Panc1 (cell line): ENCODE measurements at regions not wholly inside any gene's neighbourhood (a gene's known extent, or its start where the extent isn't known, plus 50 kb on each side); places are given as distances from the start of the nearest gene placed in this dataset.

ENCODE experiments used
- ATAC-seq: fragments of 200-7000 bp; cut with Tn5 transposase; 2 replicates; pipeline ENCODE4 v1.9.1; 2020; ENCODE audit warnings: mild to moderate bottlenecking, moderate library complexity
- BruUV-seq: library from RNA; stranded (reverse); fragments of 400-500 nt; replicated peaks from 2 replicates; lab custom pipeline; 2021; lab: Mats Ljungman, UMichigan
- CTCF ChIA-PET: fragments of 300-600 bp; sonication (Branson Sonifier 250); formaldehyde crosslinking; loops from one replicate; lab custom pipeline; 2022; ENCODE audit warnings: antibody characterized with exemption; lab: Charles Lee
- POLR2A ChIA-PET: fragments of 300-600 bp; sonication (Branson Sonifier 250); formaldehyde crosslinking; loops from one replicate; lab custom pipeline; 2022; ENCODE audit warnings: antibody characterized with exemption; lab: Charles Lee
- DNase-seq: peaks from one replicate; pipeline ENCODE4 v3.0.0-alpha.2; 2010; ENCODE audit warnings: low read depth, low spot score
- H3K27ac ChIP-seq: 2 replicates; pipeline ENCODE4 v1.5.1; 2011; ENCODE audit warnings: mild to moderate bottlenecking, low read length, inconsistent platforms
- H3K27me3 ChIP-seq: fragments of 200-500 bp; sonication (Bioruptor generic); 2 replicates; pipeline ENCODE4 v1.6.0; 2014; ENCODE audit warnings: low read length, inconsistent platforms; ENCODE audit not compliant: control insufficient read depth, insufficient read depth
- H3K36me3 ChIP-seq: fragments of 200-500 bp; sonication (Bioruptor generic); 2 replicates; pipeline ENCODE4 v1.5.1; 2014; ENCODE audit warnings: inconsistent platforms, mild to moderate bottlenecking, low read length, moderate library complexity; ENCODE audit not compliant: control insufficient read depth, insufficient read depth
- H3K4me1 ChIP-seq: 2 replicates; pipeline ENCODE4 v1.5.1; 2011; ENCODE audit warnings: inconsistent platforms, mild to moderate bottlenecking, low read length, moderate library complexity; ENCODE audit not compliant: control insufficient read depth, insufficient read depth
- H3K4me3 ChIP-seq, 2 experiments: 2 replicates each; pipeline ENCODE4 v1.5.1; 2011 to 2012; ENCODE audit warnings: low read depth in 2 of 2, low read length in 2 of 2, mild to moderate bottlenecking in 2 of 2, inconsistent platforms in 1 of 2, moderate library complexity in 1 of 2
- H3K9me3 ChIP-seq: fragments of 200-500 bp; sonication (Bioruptor generic); 2 replicates; pipeline ENCODE4 v1.5.1; 2014; ENCODE audit warnings: low read depth, mild to moderate bottlenecking, inconsistent platforms, low read length, moderate library complexity; ENCODE audit not compliant: control insufficient read depth, insufficient read depth
- POLR2AphosphoS5 ChIP-seq: IDR thresholded peaks from 2 replicates; pipeline ENCODE4 v1.6.1; 2012; ENCODE audit warnings: mild to moderate bottlenecking, low read depth, low read length, moderate library complexity
- REST ChIP-seq, 2 experiments: IDR thresholded peaks; 2 replicates each; pipeline ENCODE4 v1.6.1; 2011 to 2012; ENCODE audit warnings: low read depth in 2 of 2, control low read depth in 1 of 2, low read length in 1 of 2, mild to moderate bottlenecking in 1 of 2, moderate library complexity in 1 of 2; ENCODE audit not compliant: insufficient read depth in 1 of 2
- SIN3A ChIP-seq: IDR thresholded peaks from 2 replicates; pipeline ENCODE4 v1.6.1; 2012; ENCODE audit warnings: low read depth, mild to moderate bottlenecking, low read length, moderate library complexity, borderline replicate concordance; ENCODE audit not compliant: insufficient read depth
- TCF7L2 ChIP-seq: IDR thresholded peaks from 2 replicates; pipeline ENCODE4 v1.6.1; 2011; ENCODE audit warnings: mild to moderate bottlenecking, low read depth, low read length, inconsistent platforms
- in situ Hi-C: cut with HindIII; loops from 2 replicates; pipeline ENCODE4 v1.10.0; 2016; ENCODE audit warnings: low sequenced_read_pairs, low pct_unique_long_range_greater_than_20kb
- intact Hi-C: fragments of 100-400 bp; cut with micrococcal nuclease; formaldehyde crosslinking; loops from one replicate; pipeline ENCODE4 v1.10.0; 2022; ENCODE audit not compliant: unreplicated experiment
- TF ChIP-seq, protein P1 (sequence below): fragments of 450-650 bp; IDR thresholded peaks from 2 replicates; pipeline ENCODE4 v1.5.1; 2017; ENCODE audit warnings: mild to moderate bottlenecking

DNA sequence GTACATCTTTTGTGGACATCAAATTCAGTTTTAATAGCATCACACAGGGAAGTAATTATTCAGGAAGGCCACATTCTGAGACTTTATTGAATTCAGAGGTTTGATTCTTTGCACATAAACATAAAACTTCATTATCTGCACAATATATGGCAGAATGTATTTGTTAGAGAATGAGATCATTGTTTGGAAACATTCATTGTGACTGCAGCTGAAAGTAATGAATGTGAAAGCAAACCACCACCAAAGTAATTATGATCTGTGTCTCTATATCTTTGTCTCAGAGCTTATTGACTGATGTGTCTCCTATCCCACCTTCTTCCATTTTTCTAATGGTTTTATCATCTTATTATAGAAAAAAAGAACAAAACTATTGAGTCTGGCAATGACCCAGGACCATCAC is 340.9 kb upstream of the PCDH15 start:
- POLR2A ChIA-PET, result interaction anchor here (0.6 kb wide), 1 partner anchor 89 kb away, joined by 8 read pairs; no protein-coding TSS in a partner anchor
- DNase-seq, result no peak
- no peak for ATAC-seq
- in situ Hi-C loops, result no loop called here
- Histone ChIP-seq H3K4me3 (no peak overlapping the region), H3K27me3 (no peaks in the 10 kb centered on the region), H3K4me1 (no peaks in the 10 kb centered on the region), H3K36me3 (no peaks in the 10 kb centered on the region), H3K27ac (no peak overlapping the region), H3K9me3 (no peaks in the 10 kb centered on the region)
- no TSS peak for BruUV-seq
- TF ChIP-seq, protein P1, sequence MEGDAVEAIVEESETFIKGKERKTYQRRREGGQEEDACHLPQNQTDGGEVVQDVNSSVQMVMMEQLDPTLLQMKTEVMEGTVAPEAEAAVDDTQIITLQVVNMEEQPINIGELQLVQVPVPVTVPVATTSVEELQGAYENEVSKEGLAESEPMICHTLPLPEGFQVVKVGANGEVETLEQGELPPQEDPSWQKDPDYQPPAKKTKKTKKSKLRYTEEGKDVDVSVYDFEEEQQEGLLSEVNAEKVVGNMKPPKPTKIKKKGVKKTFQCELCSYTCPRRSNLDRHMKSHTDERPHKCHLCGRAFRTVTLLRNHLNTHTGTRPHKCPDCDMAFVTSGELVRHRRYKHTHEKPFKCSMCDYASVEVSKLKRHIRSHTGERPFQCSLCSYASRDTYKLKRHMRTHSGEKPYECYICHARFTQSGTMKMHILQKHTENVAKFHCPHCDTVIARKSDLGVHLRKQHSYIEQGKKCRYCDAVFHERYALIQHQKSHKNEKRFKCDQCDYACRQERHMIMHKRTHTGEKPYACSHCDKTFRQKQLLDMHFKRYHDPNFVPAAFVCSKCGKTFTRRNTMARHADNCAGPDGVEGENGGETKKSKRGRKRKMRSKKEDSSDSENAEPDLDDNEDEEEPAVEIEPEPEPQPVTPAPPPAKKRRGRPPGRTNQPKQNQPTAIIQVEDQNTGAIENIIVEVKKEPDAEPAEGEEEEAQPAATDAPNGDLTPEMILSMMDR, result no peak
- TF ChIP-seq POLR2AphosphoS5 (no peak), TCF7L2 (no peak), REST (IDR thresholded peaks at IDR 0.05; ENCODE audit: insufficient read depth in 1 of 2, low read depth in 2 of 2, low read length in 1 of 2) (no peak), SIN3A (no peak)
- CTCF ChIA-PET, result no interaction called here
- intact Hi-C loops, result no loop called here

- CTCF ChIA-PET, result no interaction called here
- Histone ChIP-seq H3K27me3 (no peaks in the 10 kb centered on the region), H3K4me3 (no peak overlapping the region), H3K9me3 (no peaks in the 10 kb centered on the region), H3K4me1 (no peaks in the 10 kb centered on the region), H3K27ac (no peak overlapping the region), H3K36me3 (no peaks in the 10 kb centered on the region)
- POLR2A ChIA-PET, result no interaction called here
- TF ChIP-seq REST (IDR thresholded peaks at IDR 0.05; ENCODE audit: insufficient read depth in 1 of 2, low read depth in 2 of 2, low read length in 1 of 2) (no peak), TCF7L2 (no peak), SIN3A (no peak), POLR2AphosphoS5 (no peak)
- TF ChIP-seq, protein P1, result no peak
- BruUV-seq, result no TSS peak
- in situ Hi-C loops (no loop called here), intact Hi-C loops (no loop called here)
- ATAC-seq, result no peak
- DNase-seq, result no peak
Observed at GRCh38 chr10:55137063-55137462, 336.0 kb upstream of the PCDH15 start.
